ENCODE measurements at regions not wholly inside any gene's neighbourhood (a gene's known extent, or its start where the extent isn't known, plus 50 kb on each side); places are given as distances from the start of the nearest gene placed in this dataset.
A peak's percentile ranks its signal among the peaks of the same experiment; 100 is the strongest.

DNA sequence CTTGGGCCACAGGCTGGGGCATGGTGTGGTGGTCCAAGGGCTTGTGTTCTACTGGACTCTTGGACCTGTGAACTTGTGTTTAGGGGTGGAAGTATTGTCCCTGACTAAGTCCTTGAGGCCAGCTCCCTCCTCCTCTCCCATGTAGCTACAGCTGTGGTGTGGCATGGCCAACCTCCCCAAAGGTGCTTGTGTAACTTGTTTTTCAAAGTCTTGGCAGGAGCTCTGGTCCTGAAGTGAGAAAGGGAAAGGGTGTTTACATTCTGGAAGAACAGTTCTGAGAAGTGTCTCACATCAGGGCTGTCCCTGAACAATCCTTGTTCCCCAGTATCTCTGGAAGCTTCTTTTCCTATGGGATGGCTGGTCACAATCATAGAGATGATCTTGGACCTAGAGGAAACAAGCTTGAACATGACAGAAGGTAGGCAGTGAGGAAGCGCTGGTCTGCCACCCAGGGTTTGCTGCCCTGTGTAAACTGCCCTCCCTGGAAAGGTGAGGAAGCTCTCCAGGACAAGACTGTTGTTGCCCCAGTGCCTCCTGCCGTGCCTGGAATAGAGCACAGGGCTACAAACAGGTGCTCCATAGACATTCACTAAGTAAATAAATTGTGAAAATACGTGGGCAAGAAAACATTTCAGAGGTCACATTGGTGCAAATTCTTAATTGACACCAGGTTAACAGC, 64.6 kb upstream of the KLF9 start:
- no peak for DNase-seq (ENCODE audit: low read depth in 3 of 3)

DNA sequence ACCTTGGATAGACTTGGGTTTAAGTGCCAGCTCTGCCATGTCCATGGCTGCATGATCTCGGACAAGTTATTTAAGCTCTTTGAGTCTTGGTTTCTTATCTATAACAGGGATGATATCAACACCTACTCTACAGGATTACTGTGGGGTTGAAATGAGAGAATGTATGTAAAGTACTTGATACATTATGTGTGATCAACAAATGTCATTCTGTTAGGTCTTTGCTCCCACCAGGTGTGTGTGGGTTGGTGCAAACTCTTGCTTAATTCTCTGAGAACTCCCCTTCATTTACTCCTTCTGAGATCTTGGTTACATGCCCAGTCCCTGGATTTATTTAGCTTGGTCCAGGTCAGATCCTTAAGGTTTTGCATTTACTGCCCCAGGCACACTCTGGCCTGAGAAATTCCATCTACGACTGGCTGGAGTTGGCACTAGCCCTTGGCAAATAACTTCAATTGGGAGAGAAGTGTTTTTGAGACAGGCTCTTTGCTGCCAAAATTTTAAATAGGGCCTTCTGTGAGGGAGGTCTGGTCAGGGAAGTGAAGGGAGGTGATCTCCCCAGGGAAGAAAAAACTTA, 63.5 kb upstream of the KLF9 start:
- DNase-seq (ENCODE audit: low read depth in 3 of 3) = no peak

DNA sequence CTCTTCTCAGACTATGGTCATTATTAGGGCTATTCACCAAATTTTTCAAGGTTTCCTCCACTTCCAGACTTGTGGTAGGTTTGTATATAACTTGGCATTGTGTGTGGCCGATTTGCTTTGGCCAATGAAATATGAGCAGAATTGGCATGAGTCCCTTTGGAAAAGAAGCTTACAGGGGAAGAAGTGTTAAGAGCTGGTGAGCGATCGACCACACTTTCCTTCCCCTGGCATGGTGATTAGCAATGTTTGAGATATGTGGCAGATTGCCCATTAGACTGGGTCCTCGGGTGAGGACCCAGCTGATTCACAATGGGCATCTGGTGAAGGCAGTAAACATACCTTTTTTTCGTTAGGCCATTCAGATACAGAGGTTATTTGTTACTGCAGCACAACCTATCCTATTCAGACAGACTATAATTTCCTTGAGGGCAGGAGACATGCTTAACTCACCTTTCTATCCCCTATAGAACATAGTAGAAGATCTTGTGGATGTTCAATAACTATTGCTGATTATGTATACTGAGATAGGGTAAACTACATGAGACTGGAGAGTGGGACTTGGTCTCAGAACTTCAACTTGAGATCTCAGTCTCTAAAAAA, 62.8 kb upstream of the KLF9 start:
- DNase-seq (ENCODE audit: low read depth in 3 of 3) = no peak

DNA sequence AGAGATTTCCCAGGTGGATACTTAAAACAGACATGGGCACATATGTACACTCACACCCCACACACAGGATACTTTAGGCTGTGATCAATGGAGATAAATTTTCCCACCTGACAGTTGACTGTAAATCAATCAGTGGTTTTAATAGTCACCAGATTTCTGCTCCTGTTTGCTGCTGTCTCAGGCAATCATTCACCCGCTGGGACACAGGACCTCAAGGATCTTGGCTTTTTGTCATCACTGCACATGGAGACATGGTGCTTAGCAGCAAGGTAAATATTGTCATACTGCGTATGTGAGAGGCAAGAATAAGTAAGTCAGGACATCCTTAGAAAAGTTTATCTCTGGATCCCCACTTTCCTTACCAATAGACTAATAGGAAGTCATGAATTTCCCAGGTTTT, 60.8 kb upstream of the KLF9 start:
- DNase-seq (ENCODE audit: low read depth in 3 of 3) = no peak

DNA sequence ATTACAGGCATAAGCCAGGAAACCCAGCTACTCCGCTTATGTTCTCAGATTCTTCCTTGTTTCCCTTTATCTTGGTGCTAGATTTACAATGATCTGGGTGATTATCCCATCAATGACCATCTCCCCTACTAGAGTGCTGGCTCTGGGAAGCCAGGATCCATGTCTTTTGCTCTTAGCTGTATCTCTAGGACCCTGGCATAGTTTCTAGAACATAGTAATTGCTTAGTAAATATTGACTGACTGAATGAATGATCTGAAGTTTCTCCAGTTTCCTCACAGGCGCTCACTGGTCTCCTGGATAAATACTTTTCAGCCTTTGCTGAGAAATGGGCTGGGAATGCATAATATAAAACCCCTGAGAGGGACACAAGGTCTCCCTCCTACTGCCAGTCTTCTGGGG, 60.0 kb upstream of the KLF9 start:
- no peak for DNase-seq (ENCODE audit: low read depth in 3 of 3)

DNA sequence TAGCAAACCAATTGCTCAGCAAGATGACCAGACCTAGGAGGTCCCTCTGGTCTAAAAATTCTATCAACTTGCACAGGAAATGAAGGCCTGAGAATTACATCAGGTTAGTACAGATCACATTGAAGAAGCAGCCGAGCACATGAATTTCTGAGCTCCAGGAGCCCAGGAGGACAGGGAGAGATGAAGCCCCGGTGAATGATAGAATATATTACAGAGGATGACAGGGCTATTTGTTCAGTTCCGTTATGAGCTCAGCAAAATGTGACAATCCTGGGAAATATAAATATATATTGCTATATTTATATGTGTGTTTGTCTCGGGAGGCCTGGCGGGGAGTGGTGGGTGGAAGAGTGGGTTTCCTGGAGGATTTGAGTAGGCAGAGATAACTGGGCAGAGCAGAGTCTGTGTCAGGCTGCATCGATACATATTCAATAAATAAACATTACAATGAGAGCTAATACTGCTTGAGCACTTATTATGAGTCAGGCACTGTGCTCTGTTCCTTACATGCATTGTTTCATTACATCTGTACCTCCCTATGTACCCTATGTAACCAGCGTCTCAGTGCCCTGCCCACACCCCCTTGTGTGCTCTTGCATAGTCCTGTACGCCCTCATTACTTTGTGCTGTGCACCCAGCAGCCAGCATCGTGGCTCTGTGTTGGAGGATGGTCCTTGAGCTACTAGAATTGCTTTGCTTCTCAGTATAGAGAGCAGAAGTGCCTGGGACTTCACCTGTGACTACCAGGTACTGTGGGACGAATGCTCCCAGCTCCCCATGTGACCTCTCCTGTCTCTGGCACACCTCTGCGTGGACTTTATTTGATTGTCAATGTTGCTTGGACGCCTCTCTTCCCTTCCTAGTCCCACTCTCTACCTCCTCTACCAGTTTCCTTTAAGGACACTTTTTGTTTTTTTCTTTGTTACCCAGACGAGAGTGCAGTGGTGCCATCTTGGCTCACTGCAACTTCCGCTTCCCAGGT, 58.1 kb upstream of the KLF9 start:
- no peak for DNase-seq (ENCODE audit: low read depth in 3 of 3)

DNA sequence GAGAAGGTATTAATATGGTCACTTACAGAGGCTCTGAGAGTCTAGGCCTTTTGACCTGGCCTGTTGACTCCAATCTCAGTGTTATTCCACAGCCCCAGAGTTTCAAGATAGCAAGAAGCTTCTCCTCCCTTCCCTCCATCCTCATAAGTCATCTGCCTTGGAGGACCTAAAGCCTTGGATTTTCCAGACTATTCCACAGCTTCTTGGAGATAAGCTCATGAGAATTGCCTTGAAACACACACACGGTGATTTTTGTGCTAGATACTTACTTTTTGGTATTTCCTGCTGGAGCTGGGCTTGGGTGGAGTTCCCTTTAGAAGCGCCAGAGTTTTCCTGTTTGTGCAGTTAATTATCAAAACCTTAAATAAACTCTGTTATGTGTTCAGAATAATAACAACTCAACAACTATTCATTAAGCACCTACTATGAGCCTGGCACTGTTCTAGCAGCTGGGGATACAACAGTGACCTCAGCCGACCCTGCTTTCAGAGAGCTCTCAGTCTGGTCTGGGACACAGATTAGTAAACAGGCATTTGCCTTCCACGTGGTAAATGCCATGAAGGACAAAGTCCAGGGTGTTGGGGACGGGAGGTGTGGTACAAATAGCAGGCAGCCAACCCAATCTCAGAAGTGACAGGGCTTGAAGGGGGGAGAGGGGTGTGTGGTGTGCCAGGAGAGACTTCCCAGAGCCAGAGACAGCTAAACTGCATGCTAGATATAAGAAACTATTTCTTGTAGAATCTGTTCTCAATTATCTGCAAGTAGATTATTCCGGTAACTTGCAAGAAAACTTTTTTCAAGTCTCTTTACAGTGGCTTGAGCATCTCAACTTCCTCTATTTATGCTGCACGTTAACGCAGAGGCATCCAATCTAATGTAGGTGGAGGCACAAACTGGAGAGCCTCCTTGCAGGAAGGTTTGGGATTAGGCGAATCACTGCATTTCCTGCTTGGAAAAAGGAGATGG, 55.9 kb upstream of the KLF9 start:
- no peak for DNase-seq (ENCODE audit: low read depth in 3 of 3)

DNA sequence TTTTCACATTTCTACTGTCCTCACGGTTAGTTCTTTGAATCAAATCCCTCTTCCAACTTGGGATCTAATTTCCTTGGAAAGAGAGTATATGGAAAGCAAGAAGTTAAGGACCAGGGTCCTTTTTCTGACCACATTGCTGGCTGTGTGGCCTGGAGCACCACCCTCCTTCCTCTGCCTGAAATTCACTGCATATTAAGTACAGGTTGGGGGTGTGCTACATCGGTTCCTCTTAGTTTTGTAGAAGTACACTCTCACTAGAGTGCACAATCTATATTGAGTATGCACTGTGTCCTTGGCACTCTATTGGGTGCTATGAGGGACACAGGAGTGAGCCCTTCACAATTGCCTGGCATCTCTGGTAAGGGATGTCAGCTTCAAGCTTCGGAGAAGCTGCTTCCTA, 53.8 kb upstream of the KLF9 start:
- no peak for DNase-seq (ENCODE audit: low read depth in 3 of 3)

DNA sequence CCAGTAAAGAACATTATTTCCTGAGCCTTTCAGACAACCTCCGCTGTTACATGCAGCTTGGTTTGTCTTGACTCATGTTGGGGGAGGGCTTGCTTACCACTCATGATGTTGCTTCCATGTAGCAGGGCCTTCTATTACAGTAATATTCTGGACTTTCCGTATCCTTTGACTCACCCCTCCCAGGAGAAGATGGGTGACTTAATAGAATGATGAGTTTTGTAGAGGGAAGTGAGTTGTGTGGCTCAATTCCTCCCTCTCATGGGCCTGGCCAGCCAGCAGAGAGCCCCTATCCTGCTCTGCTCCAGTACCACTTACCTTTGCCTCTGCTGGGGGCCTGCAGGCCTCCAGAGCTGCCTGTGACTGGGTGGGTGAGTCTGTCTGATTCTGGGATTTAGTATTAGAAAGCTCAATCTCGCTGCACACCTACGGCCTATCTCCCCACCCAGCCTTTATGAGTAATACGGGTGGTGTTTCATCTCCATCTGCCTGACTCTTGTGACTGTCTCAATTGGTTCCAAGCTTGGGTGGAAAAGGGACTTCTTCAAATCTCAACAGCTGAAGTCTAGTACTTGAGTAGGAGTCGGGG, 52.6 kb upstream of the KLF9 start:
- peak; percentile 15 to 36 (median 36) for DNase-seq (ENCODE audit: low read depth in 3 of 3)

DNA sequence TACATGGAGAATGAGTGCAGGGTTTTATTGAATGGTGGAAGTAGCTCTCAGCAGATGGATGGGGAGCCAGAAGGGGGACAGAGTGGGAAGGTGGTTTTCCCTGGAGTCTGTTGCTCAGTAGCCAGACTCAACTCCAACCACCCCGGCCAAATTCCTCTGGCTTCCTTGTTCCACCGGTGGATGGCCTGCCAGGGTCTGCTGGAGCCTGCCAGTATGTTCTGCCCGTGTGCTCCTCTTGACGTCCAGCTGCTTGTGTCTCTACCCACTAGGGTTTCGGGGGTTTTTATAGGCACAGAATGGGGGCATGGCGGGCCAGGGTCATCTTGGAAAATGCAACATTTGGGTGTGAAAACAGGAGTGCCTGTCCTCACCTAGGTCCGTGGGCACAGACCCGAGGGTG, 51.4 kb upstream of the KLF9 start:
- no peak for DNase-seq (ENCODE audit: low read depth in 3 of 3)

DNA sequence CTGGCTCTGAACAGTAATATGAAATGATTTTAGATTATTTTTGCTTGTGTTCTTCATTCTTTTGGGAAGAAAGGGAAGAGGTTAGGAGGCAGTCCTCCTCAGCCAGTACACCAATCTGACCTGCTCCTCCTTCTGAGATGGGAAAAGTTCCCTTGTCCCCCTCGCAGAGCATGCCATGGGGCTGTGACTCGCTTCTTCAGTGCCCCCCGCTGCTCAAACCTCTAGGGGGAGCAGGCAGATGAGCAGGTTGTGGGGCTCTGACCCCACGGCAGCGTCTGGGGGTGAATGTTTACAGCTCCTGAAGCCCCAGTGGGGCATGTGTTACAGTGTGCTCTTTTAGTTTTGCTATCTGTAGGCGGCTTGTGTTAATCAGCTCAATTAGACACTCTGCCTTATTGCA, 50.9 kb upstream of the KLF9 start:
- DNase-seq (ENCODE audit: low read depth in 3 of 3) = no peak
